Midbrain (tissue), 1 donor: ENCODE measurements at regions not wholly inside any gene's neighbourhood (a gene's known extent, or its start where the extent isn't known, plus 50 kb on each side); places are given as distances from the start of the nearest gene placed in this dataset.

Source experiments
- DNase-seq: peaks from one replicate; lab custom pipeline; 2025; lab: John Stamatoyannopoulos, UW

DNA sequence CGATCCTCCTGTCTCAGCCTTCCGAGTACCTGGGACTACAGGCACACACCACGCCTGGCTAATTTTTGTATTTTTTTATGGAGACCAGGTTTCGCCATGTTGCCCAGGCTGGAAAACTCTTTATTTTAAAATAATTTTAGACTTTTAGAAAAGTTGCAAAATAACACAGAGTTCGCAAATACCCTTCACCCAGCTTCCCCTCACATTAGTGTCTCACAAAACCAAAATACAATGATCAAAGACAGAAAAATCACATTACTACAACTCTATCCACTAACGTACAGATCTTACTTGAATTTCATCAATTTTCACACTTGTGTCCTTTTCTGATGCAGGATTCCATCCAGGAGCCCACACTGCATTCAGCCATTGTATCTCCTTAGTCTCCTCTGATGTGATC lies 58.8 kb upstream of the ERRFI1 start:
- DNase-seq: no peak

- DNase-seq: no peak
Observed at GRCh38 chr1:8083739-8084484, 57.8 kb upstream of the ERRFI1 start.

DNA sequence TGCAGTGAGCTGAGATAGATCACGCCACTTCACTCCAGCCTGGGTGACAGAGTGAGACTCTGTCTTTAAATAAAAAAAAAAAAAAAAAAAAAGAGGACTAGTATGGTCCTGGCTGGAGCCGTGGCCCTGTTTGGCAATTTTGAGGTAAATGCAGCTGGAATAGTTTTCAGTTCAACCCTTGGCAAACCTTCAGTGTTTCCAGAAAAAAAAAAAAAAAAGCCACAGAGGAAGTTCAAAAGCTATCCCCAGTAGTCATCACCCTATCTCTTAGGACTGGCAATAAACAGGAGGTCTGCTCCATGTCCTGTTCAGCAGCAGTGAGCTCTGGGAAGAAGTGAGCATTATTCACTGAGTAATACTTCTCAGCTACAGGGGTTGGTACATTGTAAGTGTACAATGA lies 56.8 kb upstream of the ERRFI1 start:
- DNase-seq: no peak

DNA sequence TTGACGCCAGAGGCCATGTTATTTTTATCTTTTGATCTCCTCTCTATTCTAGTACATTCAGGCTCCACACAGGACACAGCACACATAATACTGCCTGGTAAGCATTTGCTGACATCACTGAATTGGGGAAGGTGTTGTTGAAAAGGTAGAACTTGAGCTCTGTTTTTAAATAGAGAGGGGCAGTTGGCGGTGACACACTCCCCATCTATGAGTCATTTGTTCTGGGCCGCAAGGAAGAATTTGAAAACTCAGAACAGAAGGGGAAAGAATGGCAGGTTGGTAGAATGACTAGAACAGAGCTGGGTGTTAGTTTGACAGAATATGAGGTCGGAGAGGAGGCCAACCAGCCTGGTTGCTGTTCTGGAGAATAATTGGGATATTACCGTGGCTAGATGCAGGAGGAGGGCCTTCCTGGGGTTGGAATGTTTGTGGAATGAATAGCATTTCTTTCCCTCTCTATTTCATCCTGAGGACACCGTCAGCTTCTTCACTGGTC lies 52.1 kb upstream of the ERRFI1 start:
- DNase-seq: no peak

DNA sequence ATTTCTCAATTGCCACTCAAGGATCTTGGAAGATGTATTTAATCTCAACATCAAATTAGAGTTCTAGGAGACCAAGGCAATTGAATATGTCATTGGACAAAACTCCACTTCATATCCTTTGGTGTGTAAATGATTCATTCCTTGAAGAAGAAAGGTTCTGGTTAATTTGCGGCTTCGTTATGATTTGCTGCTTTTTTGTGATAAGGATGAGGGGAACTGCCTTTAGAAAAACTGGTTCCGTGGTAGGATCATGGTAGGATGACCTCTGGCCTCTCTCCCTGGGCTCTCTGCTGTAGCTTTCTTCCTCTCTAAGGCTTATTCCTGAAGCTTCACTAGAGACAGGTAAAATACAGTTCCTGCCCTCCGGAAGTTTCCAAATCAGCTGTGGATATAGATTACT lies 51.5 kb upstream of the ERRFI1 start:
- no peak for DNase-seq

DNA sequence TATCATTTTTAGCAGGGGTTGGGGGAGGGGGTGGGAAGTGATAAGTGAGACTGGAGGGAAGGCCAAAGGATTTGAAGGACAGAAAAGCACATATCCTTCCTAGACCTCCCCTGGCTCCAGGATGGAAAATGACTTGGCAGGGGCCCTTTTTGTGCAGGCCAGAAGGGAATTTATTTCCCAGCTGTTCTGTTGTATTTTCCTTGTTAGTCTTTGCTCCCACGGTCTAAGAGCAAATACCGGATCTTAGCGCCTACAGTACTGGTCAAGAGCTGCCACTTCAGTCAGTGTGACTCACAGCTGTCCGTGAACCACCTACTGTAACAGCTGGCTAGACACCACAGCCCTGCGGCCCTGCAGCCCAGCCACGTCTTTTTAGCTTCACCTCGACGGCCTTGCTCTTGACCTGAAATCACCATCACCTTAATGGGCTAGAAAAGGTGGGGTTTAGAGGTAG lies 51.0 kb upstream of the ERRFI1 start:
- no peak for DNase-seq

- no peak for DNase-seq
Observed at GRCh38 chr1:8076176-8076575, 50.1 kb upstream of the ERRFI1 start.
